ENCODE measurements at regions not wholly inside any gene's neighbourhood (a gene's known extent, or its start where the extent isn't known, plus 50 kb on each side); places are given as distances from the start of the nearest gene placed in this dataset.
"Not testable (repeated sequence)": the region's sequence is repeated elsewhere in the genome, so short reads cannot be mapped to it uniquely, and the experiment has no call there.

DNA sequence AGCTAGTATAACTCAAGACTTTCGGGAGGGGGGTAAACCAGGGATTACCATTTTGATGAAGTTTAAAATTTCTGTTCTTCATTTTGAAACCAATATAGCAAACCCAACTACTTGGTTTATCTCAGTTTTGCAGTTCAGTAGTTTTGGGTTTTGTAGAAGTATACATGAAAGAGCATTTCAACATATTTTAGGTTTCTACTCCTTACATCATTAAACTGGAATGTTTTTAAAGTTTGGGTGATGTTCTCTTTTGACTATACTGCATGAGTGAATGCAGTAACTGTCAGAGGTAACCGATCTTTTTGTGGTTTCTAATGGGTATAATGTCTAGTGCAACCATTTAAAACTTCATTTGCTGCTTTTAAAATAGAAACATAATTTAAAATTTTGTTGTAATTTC, 248.3 kb upstream of the MAD2L1 start:
- ATAC-seq (replicated peaks in 6 of 8), result no peak
- in situ Hi-C loops (cut with MboI; ENCODE audit: low pct_unique_long_range_greater_than_20kb in 2 of 9, low sequenced_read_pairs in 9 of 9, unreplicated experiment in 9 of 9), result no loop called here
- no peak overlapping the region for H3K4me3 ChIP-seq
- peaks cover 8 to 21% of the 10 kb centered on the region in 2 donors for H3K4me1 ChIP-seq (replicated peaks in 1 of 2)
- WGBS, 10 experiments, result 20 to 100% (median 86%) methylated on average over 1 to 2 of the region's 2 CpGs
- H3K27ac ChIP-seq, result no peak overlapping the region

DNA sequence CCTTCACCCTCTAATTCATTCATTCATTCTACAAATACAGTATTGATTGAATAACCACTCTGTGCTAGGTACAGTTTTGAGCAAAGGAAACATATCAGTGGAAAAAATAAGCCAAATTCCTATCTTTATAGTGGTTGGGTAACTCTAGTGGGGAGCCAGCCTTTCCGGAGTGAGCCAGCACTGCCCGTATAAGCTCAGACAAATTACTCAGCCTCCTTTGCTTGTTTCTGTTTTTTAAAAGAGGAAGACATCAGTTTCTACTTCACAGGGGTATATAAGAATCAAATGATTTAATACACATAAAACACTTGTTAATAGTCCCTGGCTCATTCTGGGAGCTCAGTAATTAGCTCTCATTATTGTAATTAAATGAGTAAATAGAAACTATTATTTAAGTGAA, 238.2 kb upstream of the MAD2L1 start:
- in situ Hi-C loops (cut with MboI; ENCODE audit: low pct_unique_long_range_greater_than_20kb in 2 of 9, low sequenced_read_pairs in 9 of 9, unreplicated experiment in 9 of 9), result no loop called here
- H3K4me3 ChIP-seq, result no peak overlapping the region
- H3K27ac ChIP-seq, result no peak overlapping the region
- ATAC-seq (replicated peaks in 6 of 8), result no peak
- H3K4me1 ChIP-seq (replicated peaks in 1 of 2), result no peaks in the 10 kb centered on the region
- WGBS, 10 experiments, result 0 to 80% (median 29%) methylated on average over 1 to 2 of the region's 2 CpGs; no CpG with 5 or more reads in 2 of the 10 experiments

DNA sequence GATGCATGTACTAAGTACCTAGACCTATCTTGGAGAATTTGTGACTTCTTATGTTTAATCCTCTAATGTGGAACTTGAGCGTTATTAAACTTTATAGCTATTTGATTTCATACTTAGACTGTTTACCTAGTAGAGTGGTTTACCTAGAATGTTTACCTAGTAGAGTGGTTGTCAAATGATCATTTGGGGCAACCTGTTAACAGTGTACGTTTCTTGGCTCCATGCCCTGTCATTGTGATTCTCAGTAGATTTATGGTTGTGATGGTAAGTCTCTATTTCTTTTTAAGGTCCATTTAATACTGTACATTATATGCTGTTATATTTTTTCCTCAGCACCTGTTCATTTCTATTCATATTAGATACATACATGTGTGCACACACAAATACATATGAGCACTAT, 233.0 kb upstream of the MAD2L1 start:
- in situ Hi-C loops (cut with MboI; ENCODE audit: low pct_unique_long_range_greater_than_20kb in 2 of 9, low sequenced_read_pairs in 9 of 9, unreplicated experiment in 9 of 9), result no loop called here
- Histone ChIP-seq H3K4me1 (replicated peaks in 1 of 2) (no peaks in the 10 kb centered on the region), H3K4me3 (no peak overlapping the region), H3K27ac (no peak overlapping the region)
- ATAC-seq (replicated peaks in 6 of 8), result no peak
- WGBS, 10 experiments, result 0 to 100% (median 86%) methylated on average over 1 to 2 of the region's 2 CpGs; no CpG with 5 or more reads in 1 of the 10 experiments

DNA sequence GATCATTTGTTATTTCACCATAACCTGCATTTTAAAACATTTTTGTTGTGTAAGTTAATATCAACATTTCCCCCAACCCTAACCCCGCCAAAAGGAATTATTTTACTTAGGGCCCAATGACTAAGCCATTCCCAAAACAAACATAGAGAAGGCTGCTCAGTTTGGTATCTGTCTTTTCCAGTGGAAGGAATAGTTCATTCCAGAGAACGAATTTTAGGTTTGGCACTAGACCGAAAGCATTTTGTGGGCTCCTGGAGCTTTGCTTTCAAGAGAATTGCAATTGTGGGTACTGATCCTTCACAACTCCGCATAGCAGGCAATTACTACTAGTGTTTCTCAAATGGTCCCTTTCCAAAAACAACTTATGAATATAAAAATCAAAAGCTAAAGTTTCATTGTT, 226.7 kb upstream of the MAD2L1 start:
- in situ Hi-C loops (cut with MboI; ENCODE audit: low pct_unique_long_range_greater_than_20kb in 2 of 9, low sequenced_read_pairs in 9 of 9, unreplicated experiment in 9 of 9), result no loop called here
- Histone ChIP-seq H3K27ac (no peak overlapping the region), H3K4me3 (no peak overlapping the region), H3K4me1 (replicated peaks in 1 of 2) (no peaks in the 10 kb centered on the region)
- 0 to 100% (median 81%) methylated on average over 1 to 4 of the region's 4 CpGs for WGBS, 10 experiments
- no peak for ATAC-seq (replicated peaks in 6 of 8)

DNA sequence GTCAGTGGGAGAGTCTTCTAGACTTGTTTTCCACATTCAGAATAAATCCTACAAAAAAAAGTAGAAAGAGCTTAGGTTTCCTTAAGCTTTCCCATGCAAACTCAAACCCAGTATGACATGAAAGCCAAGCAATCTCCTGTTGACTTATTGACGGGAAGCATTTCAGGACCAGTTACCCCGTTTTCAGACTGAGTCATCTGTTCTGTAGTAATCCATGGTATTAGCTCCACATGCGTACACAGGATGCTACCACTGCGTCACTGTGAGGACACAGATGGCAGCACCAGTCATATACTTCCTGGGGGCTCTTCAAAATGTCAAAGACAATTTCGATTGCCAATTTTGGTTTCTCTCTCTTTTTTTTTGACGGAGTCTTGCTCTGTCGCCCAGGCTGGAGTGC, 224.9 kb upstream of the MAD2L1 start:
- no peak overlapping the region for H3K27ac ChIP-seq
- H3K4me3 ChIP-seq, result no peak overlapping the region
- WGBS, 10 experiments, result 27 to 98% (median 77%) methylated on average over 2 to 6 of the region's 7 CpGs; no CpG with 5 or more reads in 2 of the 10 experiments
- in situ Hi-C loops (cut with MboI; ENCODE audit: low pct_unique_long_range_greater_than_20kb in 2 of 9, low sequenced_read_pairs in 9 of 9, unreplicated experiment in 9 of 9), result no loop called here
- ATAC-seq (replicated peaks in 6 of 8), result no peak
- no peaks in the 10 kb centered on the region for H3K4me1 ChIP-seq (replicated peaks in 1 of 2)

DNA sequence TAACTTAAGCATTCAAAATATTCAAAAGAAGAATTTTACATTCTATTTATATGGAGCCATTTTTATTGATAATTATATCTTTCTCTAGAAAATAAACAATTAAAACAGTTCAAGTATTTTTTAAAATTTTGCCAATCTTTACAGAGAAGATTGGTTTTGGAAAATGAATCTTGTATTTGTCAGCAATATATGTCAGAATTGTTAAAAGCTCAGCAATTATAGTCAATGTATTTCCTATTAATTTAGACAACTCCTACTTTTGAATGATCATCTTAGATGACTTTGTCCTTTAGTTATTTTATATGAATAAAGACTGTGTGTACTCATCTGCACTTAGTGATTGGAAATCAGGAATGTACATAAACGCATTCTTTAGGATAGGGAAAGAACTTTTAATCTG, 223.9 kb upstream of the MAD2L1 start:
- 0 to 100% (median 96%) methylated on average over 1 of the region's 1 CpG for WGBS, 10 experiments
- in situ Hi-C loops (cut with MboI; ENCODE audit: low pct_unique_long_range_greater_than_20kb in 2 of 9, low sequenced_read_pairs in 9 of 9, unreplicated experiment in 9 of 9), result no loop called here
- no peaks in the 10 kb centered on the region for H3K4me1 ChIP-seq (replicated peaks in 1 of 2)
- H3K27ac ChIP-seq, result no peak overlapping the region
- no peak overlapping the region for H3K4me3 ChIP-seq
- no peak for ATAC-seq (replicated peaks in 6 of 8)

DNA sequence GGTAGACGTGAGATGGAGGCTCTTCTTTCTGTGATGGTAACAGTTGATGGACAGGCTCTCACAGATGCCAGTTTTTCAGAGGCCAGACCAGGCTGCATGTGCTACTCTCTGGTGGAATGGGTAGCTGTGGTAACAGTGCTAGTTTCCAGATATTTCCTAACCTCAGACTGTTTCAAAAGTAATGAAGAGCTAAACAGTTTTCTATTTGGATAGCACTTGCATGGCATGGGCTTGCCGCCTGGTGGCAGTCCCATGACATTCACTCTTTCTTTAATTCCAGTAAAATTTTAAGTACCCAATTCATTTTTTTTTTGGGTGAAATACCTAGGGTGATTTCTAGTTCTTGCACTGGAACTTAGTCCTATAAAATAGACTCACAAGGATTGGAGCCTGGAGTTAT, 220.2 kb upstream of the MAD2L1 start:
- in situ Hi-C loops (cut with MboI; ENCODE audit: low pct_unique_long_range_greater_than_20kb in 2 of 9, low sequenced_read_pairs in 9 of 9, unreplicated experiment in 9 of 9), result no loop called here
- WGBS, 10 experiments, result 0 to 100% (median 80%) methylated on average over 1 to 2 of the region's 2 CpGs; no CpG with 5 or more reads in 3 of the 10 experiments
- Histone ChIP-seq H3K4me3 (no peak overlapping the region), H3K27ac (no peak overlapping the region), H3K4me1 (replicated peaks in 1 of 2) (no peaks in the 10 kb centered on the region)
- ATAC-seq (replicated peaks in 6 of 8), result peak in 1 of 8 experiments; percentile 33

DNA sequence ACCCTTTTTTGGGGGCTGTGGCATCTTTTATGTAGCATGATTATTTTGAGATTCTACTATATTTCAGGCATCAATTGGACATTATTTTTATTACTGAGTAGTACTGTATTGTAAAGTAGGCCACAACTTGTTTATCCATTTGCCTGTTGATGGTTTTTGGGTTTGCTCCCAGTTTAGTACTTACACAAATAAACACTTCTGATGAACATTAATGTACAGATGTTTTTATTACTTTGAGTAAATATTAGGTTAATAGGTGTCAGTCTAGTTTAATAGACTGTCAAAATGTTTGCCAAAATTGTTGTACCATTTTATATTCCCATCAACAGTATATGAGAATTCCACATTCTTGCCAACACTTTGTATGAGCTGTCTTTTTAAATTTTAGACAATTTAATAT, 214.9 kb upstream of the MAD2L1 start:
- Histone ChIP-seq H3K4me3 (no peak overlapping the region), H3K27ac (no peak overlapping the region), H3K4me1 (replicated peaks in 1 of 2) (no peaks in the 10 kb centered on the region)
- in situ Hi-C loops (cut with MboI; ENCODE audit: low pct_unique_long_range_greater_than_20kb in 2 of 9, low sequenced_read_pairs in 9 of 9, unreplicated experiment in 9 of 9), result no loop called here
- ATAC-seq (replicated peaks in 6 of 8), result no peak

DNA sequence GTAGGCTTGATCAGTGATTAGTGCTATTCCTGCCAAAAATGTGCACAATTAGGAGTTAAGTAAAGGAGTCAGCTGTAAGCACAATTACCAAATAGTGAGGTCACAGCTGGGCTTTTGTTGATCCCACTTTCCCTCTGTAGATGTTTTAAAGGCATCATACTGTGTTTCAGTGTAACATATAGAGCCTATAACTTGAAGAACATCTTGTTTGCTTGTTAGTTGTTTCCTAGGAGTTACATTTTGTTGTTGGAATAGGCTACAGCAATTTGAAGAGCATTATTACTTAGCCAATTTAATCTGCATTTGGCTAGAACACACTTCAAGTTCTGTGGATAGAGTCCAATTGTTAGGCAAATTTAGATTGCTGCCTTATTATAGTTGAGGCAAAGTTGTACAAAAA, 210.7 kb upstream of the MAD2L1 start:
- H3K4me3 ChIP-seq, result no peak overlapping the region
- H3K4me1 ChIP-seq (replicated peaks in 1 of 2), result no peaks in the 10 kb centered on the region
- ATAC-seq (replicated peaks in 6 of 8), result no peak
- in situ Hi-C loops (cut with MboI; ENCODE audit: low pct_unique_long_range_greater_than_20kb in 2 of 9, low sequenced_read_pairs in 9 of 9, unreplicated experiment in 9 of 9), result no loop called here
- no peak overlapping the region for H3K27ac ChIP-seq

DNA sequence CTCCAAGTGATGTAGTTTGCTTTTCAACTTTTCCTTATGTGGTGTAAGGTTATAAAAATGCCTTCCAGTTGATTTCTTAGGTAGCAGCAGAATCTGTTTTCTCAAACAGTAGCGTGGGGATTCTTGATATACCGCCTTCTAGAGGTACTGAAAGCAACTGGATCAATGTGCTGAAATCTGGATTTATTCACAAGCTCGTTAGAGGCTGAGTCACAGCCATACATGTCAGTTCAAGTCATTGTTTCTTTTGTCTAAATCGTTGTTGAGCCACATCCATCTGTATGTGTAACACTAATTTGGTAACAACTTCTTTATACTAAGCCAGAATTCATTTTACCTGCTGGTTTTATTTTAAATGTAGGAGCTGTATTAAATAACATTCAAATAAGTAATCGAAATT, 200.0 kb upstream of the MAD2L1 start:
- Histone ChIP-seq H3K4me3 (no peak overlapping the region), H3K4me1 (replicated peaks in 1 of 2) (peaks cover 9 to 13% of the 10 kb centered on the region in 2 donors), H3K27ac (no peak overlapping the region)
- ATAC-seq (replicated peaks in 6 of 8), result peak in 4 of 8 experiments; percentile 21 to 73 (median 62)
- in situ Hi-C loops (cut with MboI; ENCODE audit: low pct_unique_long_range_greater_than_20kb in 2 of 9, low sequenced_read_pairs in 9 of 9, unreplicated experiment in 9 of 9), result no loop called here
- WGBS, 10 experiments, result 15 to 100% (median 63%) methylated on average over 1 to 5 of the region's 5 CpGs; no CpG with 5 or more reads in 1 of the 10 experiments

DNA sequence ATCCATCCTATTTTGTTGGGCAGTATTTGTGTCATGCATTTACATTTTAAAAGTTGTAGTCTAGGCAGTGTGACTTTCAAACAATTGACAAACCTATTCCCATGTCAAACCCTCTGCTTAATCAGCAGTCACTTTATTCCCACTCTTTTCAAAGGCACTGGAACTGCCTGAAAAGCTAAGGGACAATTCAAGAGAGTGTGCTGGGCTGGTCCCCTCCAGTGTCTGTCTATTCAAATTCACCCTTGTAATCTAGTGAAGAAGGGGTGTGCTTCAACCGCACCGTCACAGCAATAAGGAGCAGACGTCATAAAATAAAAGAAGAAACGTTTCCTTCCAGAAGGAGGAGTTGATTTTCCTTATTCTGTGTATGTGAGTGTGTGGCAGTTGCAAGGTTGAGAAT, 197.0 kb upstream of the MAD2L1 start:
- Histone ChIP-seq H3K4me3 (no peak overlapping the region), H3K27ac (no peak overlapping the region), H3K4me1 (replicated peaks in 1 of 2) (peaks cover 9 to 13% of the 10 kb centered on the region in 2 donors)
- 0 to 20% (median 3%) methylated on average over 1 to 4 of the region's 4 CpGs; no CpG with 5 or more reads in 4 of the 10 experiments for WGBS, 10 experiments
- in situ Hi-C loops (cut with MboI; ENCODE audit: low pct_unique_long_range_greater_than_20kb in 2 of 9, low sequenced_read_pairs in 9 of 9, unreplicated experiment in 9 of 9), result no loop called here
- ATAC-seq (replicated peaks in 6 of 8), result peak in 5 of 8 experiments; percentile 71 to 98 (median 91)

DNA sequence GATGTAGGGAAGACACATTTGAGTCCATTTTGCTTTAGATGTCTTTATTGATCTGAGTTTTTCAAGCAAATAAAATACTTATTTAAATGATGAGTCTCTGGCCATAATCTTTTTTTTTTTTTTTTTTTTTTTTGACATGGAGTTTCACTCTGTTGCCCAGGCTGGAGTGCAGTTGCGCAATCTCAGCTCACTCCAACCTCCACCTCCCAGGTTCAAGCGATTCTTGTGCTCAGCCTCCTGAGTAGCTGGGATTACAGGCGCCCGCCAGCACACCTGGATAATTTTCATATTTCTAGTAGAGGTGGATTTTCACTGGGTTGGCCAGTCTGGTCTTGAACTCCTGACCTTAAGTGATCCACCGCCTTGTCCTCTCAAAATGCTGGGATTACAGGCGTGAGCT, 194.5 kb upstream of the MAD2L1 start:
- no peak for ATAC-seq (replicated peaks in 6 of 8)
- in situ Hi-C loops (cut with MboI; ENCODE audit: low pct_unique_long_range_greater_than_20kb in 2 of 9, low sequenced_read_pairs in 9 of 9, unreplicated experiment in 9 of 9), result no loop called here
- Histone ChIP-seq H3K4me3 (no peak overlapping the region), H3K27ac (no peak overlapping the region), H3K4me1 (replicated peaks in 1 of 2) (peaks cover 16 to 21% of the 10 kb centered on the region in 2 donors)
- WGBS, 10 experiments, result 21 to 100% (median 100%) methylated on average over 1 to 6 of the region's 6 CpGs; no CpG with 5 or more reads in 1 of the 10 experiments

DNA sequence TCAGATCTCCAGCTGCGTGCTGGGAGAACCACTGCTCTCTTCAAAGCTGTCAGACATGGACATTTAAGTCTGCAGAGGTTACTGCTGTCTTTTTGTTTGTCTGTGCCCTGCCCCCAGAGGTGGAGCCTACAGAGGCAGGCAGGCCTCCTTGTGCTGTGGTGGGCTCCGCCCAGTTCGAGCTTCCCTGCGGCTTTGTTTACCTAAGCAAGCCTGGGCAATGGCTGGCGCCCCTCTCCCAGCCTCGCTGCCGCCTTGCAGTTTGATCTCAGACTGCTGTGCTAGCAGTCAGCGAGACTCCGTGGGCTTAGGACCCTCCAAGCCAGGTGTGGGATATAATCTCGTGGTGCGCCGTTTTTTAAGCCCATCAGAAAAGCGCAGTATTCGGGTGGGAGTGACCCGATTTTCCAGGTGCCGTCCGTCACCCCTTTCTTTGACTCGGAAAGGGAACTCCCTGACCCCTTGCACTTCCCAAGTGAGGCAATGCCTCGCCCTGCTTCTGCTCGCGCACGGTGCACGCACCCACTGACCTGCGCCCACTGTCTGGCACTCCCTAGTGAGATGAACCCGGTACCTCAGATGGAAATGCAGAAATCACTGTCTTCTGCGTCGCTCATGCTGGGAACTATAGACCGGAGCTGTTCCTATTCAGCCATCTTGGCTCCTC, 189.6 kb upstream of the MAD2L1 start:
- H3K27ac ChIP-seq, result peak overlapping the region; percentile 88 to 90
- H3K4me3 ChIP-seq, result peak overlapping the region; percentile 40 to 47 (median 42)
- in situ Hi-C loops (cut with MboI; ENCODE audit: low pct_unique_long_range_greater_than_20kb in 2 of 9, low sequenced_read_pairs in 9 of 9, unreplicated experiment in 9 of 9); ATAC-seq (replicated peaks in 6 of 8); H3K4me1 ChIP-seq (replicated peaks in 1 of 2): not testable (repeated sequence)
- 9 to 14% (median 13%) methylated on average over 1 to 11 of the region's 28 CpGs; no CpG with 5 or more reads in 7 of the 10 experiments for WGBS, 10 experiments

DNA sequence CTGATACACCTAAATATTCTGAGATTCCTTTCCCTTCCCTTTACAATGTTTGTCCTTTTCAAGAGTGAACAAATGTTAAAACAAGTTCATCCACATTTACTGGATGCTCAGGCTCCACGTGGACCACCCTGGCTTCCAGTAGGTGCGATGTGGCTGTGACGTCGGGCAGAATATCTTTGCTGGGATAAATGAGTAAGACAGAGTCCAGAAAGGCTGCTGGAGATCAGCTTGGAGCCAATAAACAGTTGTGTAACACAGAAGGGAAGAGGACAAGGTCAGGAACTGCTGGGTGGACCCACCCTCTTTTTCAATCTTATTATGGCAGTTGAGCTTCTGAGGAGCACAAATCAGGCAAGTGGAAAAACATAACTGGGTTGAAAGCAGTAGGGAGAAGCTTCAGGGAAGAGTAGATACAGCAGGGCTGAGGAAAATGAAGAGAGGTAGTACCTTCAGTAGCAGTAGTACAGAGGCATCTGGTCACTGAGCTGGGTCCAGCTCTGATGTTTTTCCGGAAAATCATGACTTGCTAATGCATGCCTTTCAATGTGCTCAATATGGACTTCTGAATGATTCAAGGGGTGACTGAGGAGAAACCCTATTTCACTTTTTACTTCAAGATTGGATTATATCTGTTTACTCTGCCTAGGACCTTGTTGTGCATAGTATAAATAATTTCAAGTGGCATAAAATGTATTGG, 171.8 kb upstream of the MAD2L1 start:
- peaks cover 4 to 17% of the 10 kb centered on the region in 2 donors for H3K4me1 ChIP-seq (replicated peaks in 1 of 2)
- in situ Hi-C loops (cut with MboI; ENCODE audit: low pct_unique_long_range_greater_than_20kb in 2 of 9, low sequenced_read_pairs in 9 of 9, unreplicated experiment in 9 of 9), result no loop called here
- peak in 3 of 8 experiments; percentile 27 to 93 (median 92) for ATAC-seq (replicated peaks in 6 of 8)
- H3K27ac ChIP-seq, result no peak overlapping the region
- WGBS, 10 experiments, result 0 to 100% (median 81%) methylated on average over 1 to 5 of the region's 5 CpGs; no CpG with 5 or more reads in 1 of the 10 experiments
- H3K4me3 ChIP-seq, result no peak overlapping the region
